Chondrocyte (in vitro differentiated cells): ENCODE measurements at regions not wholly inside any gene's neighbourhood (a gene's known extent, or its start where the extent isn't known, plus 50 kb on each side); places are given as distances from the start of the nearest gene placed in this dataset.

Experiments used
- DNase-seq: peaks from one replicate; pipeline ENCODE4 v3.0.0; 2021; ENCODE audit warnings: mixed read lengths, low spot score
- H3K27ac Mint-ChIP-seq: one replicate; pipeline ENCODE4 v1.8.0; 2021; ENCODE audit warnings: mild to moderate bottlenecking, moderate library complexity, mixed read lengths; ENCODE audit not compliant: unreplicated experiment
- H3K27me3 Mint-ChIP-seq: 2 replicates; pipeline ENCODE4 v1.8.0; 2021; ENCODE audit warnings: low read depth, mixed read lengths
- H3K36me3 Mint-ChIP-seq: 2 replicates; pipeline ENCODE4 v1.8.0; 2021; ENCODE audit warnings: low read depth, mixed read lengths
- H3K4me1 Mint-ChIP-seq: 2 replicates; pipeline ENCODE4 v1.8.0; 2021; ENCODE audit warnings: low read depth, mild to moderate bottlenecking, mixed read lengths
- H3K4me3 Mint-ChIP-seq: one replicate; pipeline ENCODE4 v1.8.0; 2021; ENCODE audit warnings: mild to moderate bottlenecking, moderate library complexity, mixed read lengths; ENCODE audit not compliant: unreplicated experiment
- H3K9me3 Mint-ChIP-seq: 2 replicates; pipeline ENCODE4 v1.8.0; 2021; ENCODE audit warnings: low read depth, mixed read lengths
- TF ChIP-seq, protein P1 (sequence below): fragments of 200-600 bp; sonication (generic); IDR thresholded peaks from 2 replicates; pipeline ENCODE4 v1.5.0; 2021; ENCODE audit warnings: antibody characterized with exemption, mild to moderate bottlenecking, moderate library complexity

GRCh38 chr17:27072885-27073284 is 221.0 kb upstream of the WSB1 start:
- Mint-ChIP-seq H3K4me1 (no peaks in the 10 kb centered on the region), H3K4me3 (no peak overlapping the region), H3K27me3 (no peaks in the 10 kb centered on the region), H3K9me3 (peaks cover 28% of the 10 kb centered on the region), H3K36me3 (no peaks in the 10 kb centered on the region), H3K27ac (no peak overlapping the region)
- DNase-seq, result no peak
- TF ChIP-seq, protein P1, sequence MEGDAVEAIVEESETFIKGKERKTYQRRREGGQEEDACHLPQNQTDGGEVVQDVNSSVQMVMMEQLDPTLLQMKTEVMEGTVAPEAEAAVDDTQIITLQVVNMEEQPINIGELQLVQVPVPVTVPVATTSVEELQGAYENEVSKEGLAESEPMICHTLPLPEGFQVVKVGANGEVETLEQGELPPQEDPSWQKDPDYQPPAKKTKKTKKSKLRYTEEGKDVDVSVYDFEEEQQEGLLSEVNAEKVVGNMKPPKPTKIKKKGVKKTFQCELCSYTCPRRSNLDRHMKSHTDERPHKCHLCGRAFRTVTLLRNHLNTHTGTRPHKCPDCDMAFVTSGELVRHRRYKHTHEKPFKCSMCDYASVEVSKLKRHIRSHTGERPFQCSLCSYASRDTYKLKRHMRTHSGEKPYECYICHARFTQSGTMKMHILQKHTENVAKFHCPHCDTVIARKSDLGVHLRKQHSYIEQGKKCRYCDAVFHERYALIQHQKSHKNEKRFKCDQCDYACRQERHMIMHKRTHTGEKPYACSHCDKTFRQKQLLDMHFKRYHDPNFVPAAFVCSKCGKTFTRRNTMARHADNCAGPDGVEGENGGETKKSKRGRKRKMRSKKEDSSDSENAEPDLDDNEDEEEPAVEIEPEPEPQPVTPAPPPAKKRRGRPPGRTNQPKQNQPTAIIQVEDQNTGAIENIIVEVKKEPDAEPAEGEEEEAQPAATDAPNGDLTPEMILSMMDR, result no peak

- no peaks in the 10 kb centered on the region for H3K36me3 Mint-ChIP-seq
- peaks cover 21% of the 10 kb centered on the region for H3K9me3 Mint-ChIP-seq
- H3K4me3 Mint-ChIP-seq, result no peak overlapping the region
- no peak for DNase-seq
- H3K27ac Mint-ChIP-seq, result no peak overlapping the region
- no peaks in the 10 kb centered on the region for H3K27me3 Mint-ChIP-seq
- H3K4me1 Mint-ChIP-seq, result no peaks in the 10 kb centered on the region
- TF ChIP-seq, protein P1, result no peak
Measured at GRCh38 chr17:27076814-27077213, 217.1 kb upstream of the WSB1 start.

- no peak for DNase-seq
- no peaks in the 10 kb centered on the region for H3K36me3 Mint-ChIP-seq
- no peak overlapping the region for H3K4me3 Mint-ChIP-seq
- no peaks in the 10 kb centered on the region for H3K27me3 Mint-ChIP-seq
- TF ChIP-seq, protein P1, result no peak
- H3K4me1 Mint-ChIP-seq, result no peaks in the 10 kb centered on the region
- peaks cover 22% of the 10 kb centered on the region for H3K9me3 Mint-ChIP-seq
- H3K27ac Mint-ChIP-seq, result no peak overlapping the region
Measured at GRCh38 chr17:27078296-27078695, 215.6 kb upstream of the WSB1 start.

- Mint-ChIP-seq H3K27me3 (no peaks in the 10 kb centered on the region), H3K4me3 (no peak overlapping the region), H3K27ac (no peak overlapping the region), H3K9me3 (peaks cover 24% of the 10 kb centered on the region), H3K4me1 (no peaks in the 10 kb centered on the region), H3K36me3 (no peaks in the 10 kb centered on the region)
- no peak for DNase-seq
- TF ChIP-seq, protein P1, result no peak
Measured at GRCh38 chr17:27079660-27080059, 214.3 kb upstream of the WSB1 start.

DNA sequence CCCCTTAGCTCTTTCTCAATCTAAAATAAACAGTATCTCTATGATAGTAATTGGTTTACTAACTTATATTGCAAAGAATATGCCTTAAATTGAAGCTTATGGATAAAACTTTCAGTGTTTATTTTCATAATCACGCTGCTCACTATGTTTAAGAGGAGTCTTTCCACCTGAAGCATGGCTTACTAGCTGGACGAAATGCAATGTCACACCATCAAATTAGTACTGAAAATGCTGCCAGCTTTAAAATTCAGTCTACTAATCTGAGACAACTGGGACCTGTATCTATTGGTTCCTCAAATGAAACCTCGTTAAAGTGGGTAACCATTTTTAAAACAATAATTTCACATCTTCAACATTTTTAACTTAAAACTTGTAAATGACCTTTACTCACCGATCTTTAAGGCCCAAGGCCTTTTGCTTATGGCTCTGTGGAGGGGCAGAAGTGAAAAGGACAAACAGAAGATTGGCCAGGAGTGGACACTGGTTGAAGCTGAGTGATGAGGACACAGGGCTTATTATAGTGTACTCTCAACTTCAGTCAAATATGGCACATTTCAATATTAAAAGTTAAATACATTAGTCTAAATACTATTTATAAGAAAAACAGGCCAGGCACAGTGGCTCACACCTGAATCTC is 212.8 kb upstream of the WSB1 start:
- Mint-ChIP-seq H3K27ac (no peak overlapping the region), H3K27me3 (no peaks in the 10 kb centered on the region), H3K36me3 (no peaks in the 10 kb centered on the region), H3K4me3 (no peak overlapping the region), H3K4me1 (no peaks in the 10 kb centered on the region), H3K9me3 (peaks cover 27% of the 10 kb centered on the region)
- TF ChIP-seq, protein P1, result no peak
- DNase-seq, result no peak
